ENCODE measurements at regions not wholly inside any gene's neighbourhood (a gene's known extent, or its start where the extent isn't known, plus 50 kb on each side); places are given as distances from the start of the nearest gene placed in this dataset.
A peak's percentile ranks its signal among the peaks of the same experiment; 100 is the strongest.

DNA sequence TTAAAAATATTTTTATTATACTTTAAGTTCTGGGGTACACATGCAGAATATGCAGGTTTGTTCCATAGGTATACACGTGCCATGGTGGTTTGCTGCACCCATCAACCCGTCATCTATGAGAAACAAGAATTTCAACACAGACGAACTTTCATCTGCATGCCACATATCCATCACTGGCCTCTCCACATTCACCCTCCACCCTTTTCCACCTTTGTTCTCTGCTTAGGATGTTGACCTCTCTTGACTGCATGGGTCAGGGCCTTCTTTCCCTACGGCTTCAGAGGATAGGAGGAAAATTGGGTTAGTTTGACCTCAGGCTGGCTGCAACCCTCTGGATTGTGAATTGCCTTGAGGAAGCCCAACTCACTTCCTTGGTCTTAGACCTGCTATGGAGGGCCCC, 260.9 kb downstream of the MREG start (continued):
- TF ChIP-seq, protein P1, sequence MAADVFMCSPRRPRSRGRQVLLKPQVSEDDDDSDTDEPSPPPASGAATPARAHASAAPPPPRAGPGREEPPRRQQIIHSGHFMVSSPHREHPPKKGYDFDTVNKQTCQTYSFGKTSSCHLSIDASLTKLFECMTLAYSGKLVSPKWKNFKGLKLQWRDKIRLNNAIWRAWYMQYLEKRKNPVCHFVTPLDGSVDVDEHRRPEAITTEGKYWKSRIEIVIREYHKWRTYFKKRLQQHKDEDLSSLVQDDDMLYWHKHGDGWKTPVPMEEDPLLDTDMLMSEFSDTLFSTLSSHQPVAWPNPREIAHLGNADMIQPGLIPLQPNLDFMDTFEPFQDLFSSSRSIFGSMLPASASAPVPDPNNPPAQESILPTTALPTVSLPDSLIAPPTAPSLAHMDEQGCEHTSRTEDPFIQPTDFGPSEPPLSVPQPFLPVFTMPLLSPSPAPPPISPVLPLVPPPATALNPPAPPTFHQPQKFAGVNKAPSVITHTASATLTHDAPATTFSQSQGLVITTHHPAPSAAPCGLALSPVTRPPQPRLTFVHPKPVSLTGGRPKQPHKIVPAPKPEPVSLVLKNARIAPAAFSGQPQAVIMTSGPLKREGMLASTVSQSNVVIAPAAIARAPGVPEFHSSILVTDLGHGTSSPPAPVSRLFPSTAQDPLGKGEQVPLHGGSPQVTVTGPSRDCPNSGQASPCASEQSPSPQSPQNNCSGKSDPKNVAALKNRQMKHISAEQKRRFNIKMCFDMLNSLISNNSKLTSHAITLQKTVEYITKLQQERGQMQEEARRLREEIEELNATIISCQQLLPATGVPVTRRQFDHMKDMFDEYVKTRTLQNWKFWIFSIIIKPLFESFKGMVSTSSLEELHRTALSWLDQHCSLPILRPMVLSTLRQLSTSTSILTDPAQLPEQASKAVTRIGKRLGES (CRISPR knock-in tag; IDR thresholded peaks at IDR 0.05; ENCODE audit: borderline replicate concordance) = no peak
- TF ChIP-seq EP300 (IDR thresholded peaks at IDR 0.05; ENCODE audit: low read depth in 2 of 2, low read length in 2 of 2) = peak in 1 of 2 experiments; percentile 54; a peak in 1 of 4 replicates
- TF ChIP-seq EP300 (CRISPR knock-in tag; IDR thresholded peaks at IDR 0.05; ENCODE audit: borderline replicate concordance) = no peak
- no peak for TF ChIP-seq SOX6 (IDR thresholded peaks at IDR 0.05)
- TF ChIP-seq SOX6 (CRISPR knock-in tag; IDR thresholded peaks at IDR 0.05) = peak; percentile 60
- TF ChIP-seq SALL1 (CRISPR knock-in tag; IDR thresholded peaks at IDR 0.05) = peak; percentile 29; the same call in 1 of the 2 replicates
- peak; percentile 58; the same call in 1 of the 2 replicates for TF ChIP-seq NR2C2 (CRISPR knock-in tag; IDR thresholded peaks at IDR 0.05; ENCODE audit: borderline replicate concordance)
- TF ChIP-seq, protein P2, sequence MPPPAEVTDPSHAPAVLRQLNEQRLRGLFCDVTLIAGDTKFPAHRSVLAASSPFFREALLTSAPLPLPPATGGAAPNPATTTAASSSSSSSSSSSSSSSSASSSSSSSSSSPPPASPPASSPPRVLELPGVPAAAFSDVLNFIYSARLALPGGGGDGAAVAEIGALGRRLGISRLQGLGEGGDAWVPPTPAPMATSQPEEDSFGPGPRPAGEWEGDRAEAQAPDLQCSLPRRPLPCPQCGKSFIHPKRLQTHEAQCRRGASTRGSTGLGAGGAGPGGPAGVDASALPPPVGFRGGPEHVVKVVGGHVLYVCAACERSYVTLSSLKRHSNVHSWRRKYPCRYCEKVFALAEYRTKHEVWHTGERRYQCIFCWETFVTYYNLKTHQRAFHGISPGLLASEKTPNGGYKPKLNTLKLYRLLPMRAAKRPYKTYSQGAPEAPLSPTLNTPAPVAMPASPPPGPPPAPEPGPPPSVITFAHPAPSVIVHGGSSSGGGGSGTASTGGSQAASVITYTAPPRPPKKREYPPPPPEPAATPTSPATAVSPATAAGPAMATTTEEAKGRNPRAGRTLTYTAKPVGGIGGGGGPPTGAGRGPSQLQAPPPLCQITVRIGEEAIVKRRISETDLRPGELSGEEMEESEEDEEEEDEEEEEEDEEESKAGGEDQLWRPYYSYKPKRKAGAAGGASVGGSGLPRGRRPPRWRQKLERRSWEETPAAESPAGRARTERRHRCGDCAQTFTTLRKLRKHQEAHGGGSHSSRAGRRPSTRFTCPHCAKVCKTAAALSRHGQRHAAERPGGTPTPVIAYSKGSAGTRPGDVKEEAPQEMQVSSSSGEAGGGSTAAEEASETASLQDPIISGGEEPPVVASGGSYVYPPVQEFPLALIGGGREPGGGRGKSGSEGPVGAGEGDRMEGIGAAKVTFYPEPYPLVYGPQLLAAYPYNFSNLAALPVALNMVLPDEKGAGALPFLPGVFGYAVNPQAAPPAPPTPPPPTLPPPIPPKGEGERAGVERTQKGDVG (CRISPR knock-in tag; IDR thresholded peaks at IDR 0.05; ENCODE audit: borderline replicate concordance) = peak; percentile 67; the same call in 1 of the 2 replicates
- no peak for TF ChIP-seq SMARCE1 (IDR thresholded peaks at IDR 0.05; ENCODE audit: borderline replicate concordance)
- no peak for TF ChIP-seq ZFP36L1 (CRISPR knock-in tag; IDR thresholded peaks at IDR 0.05)
- TF ChIP-seq PPARG (CRISPR knock-in tag; conservative IDR thresholded peaks at IDR 0.05) = peak; percentile 64
- TF ChIP-seq NR2F2 (IDR thresholded peaks at IDR 0.05; ENCODE audit: borderline replicate concordance, low read depth) = peak; percentile 74; the same call in 1 of the 2 replicates
- peak; percentile 15; the same call in 1 of the 2 replicates for TF ChIP-seq FOXA3 (CRISPR knock-in tag; IDR thresholded peaks at IDR 0.05)
- TF ChIP-seq ZNF44 (CRISPR knock-in tag; IDR thresholded peaks at IDR 0.05) = no peak
- TF ChIP-seq WIZ (CRISPR knock-in tag; IDR thresholded peaks at IDR 0.05) = peak; percentile 56; the same call in 1 of the 2 replicates
- peak; percentile 69 for TF ChIP-seq TEAD3 (CRISPR knock-in tag; optimal IDR thresholded peaks at IDR 0.05; ENCODE audit: borderline replicate concordance)

Data from HepG2 (cell line).